Activated CD4-positive, alpha-beta memory T cell treated with anti-CD3 and anti-CD28 coated beads, Interleukin-2, amount 10 ng/mL, durations not matched to agents 7 days and 5 days (primary cell): ENCODE measurements at regions not wholly inside any gene's neighbourhood (a gene's known extent, or its start where the extent isn't known, plus 50 kb on each side); places are given as distances from the start of the nearest gene placed in this dataset.

ENCODE experiments used
- CTCF ChIA-PET: fragments of 350-600 bp; sonication (Branson Sonifier 250); formaldehyde crosslinking; loops from one replicate; lab custom pipeline; 2021; ENCODE audit warnings: antibody characterized with exemption, inconsistent platforms; lab: Charles Lee
- POLR2A ChIA-PET: fragments of 350-600 bp; sonication (Branson Sonifier 250); formaldehyde crosslinking; loops from one replicate; lab custom pipeline; 2021; ENCODE audit warnings: antibody characterized with exemption; lab: Charles Lee
- DNase-seq: peaks from one replicate; pipeline ENCODE4 v3.0.0-alpha.2; 2020
- H3K27ac Mint-ChIP-seq: one replicate; pipeline ENCODE4 v1.8.0; 2021; ENCODE audit warnings: mild to moderate bottlenecking, mixed read lengths
- H3K27me3 Mint-ChIP-seq: one replicate; pipeline ENCODE4 v1.8.0; 2021; ENCODE audit warnings: mixed read lengths
- H3K36me3 Mint-ChIP-seq: one replicate; pipeline ENCODE4 v1.8.0; 2021; ENCODE audit warnings: low read depth, mixed read lengths
- H3K4me1 Mint-ChIP-seq: one replicate; pipeline ENCODE4 v1.8.0; 2021; ENCODE audit warnings: mixed read lengths
- H3K4me3 Mint-ChIP-seq: one replicate; pipeline ENCODE4 v1.8.0; 2021; ENCODE audit warnings: mild to moderate bottlenecking, mixed read lengths
- H3K9me3 Mint-ChIP-seq: one replicate; pipeline ENCODE4 v1.8.0; 2021; ENCODE audit warnings: mixed read lengths

DNA sequence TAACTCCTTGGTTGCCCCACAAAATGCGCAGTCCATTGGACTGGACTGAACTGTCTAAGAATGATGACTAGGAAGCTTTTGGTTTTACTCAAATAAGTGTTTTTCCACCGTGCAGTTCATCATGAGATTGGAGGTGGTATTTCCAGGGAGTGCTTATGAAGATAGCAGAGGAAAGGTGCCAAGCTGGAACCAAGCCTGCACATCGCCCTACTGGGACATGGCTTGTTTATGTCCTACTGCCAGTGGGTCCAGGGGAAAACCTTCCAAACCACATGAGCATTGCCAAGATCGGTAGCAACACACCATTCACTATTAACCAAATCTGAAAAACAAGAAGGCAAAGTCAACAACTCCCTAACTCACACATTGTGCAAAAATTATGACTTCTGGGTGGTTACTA lies 54.7 kb upstream of the DSCAM start:
- Mint-ChIP-seq H3K4me1 (no peaks in the 10 kb centered on the region), H3K36me3 (no peaks in the 10 kb centered on the region), H3K27me3 (no peaks in the 10 kb centered on the region), H3K9me3 (peaks cover 12% of the 10 kb centered on the region), H3K27ac (no peak overlapping the region), H3K4me3 (no peak overlapping the region)
- CTCF ChIA-PET = no interaction called here
- no peak for DNase-seq
- POLR2A ChIA-PET = no interaction called here

DNA sequence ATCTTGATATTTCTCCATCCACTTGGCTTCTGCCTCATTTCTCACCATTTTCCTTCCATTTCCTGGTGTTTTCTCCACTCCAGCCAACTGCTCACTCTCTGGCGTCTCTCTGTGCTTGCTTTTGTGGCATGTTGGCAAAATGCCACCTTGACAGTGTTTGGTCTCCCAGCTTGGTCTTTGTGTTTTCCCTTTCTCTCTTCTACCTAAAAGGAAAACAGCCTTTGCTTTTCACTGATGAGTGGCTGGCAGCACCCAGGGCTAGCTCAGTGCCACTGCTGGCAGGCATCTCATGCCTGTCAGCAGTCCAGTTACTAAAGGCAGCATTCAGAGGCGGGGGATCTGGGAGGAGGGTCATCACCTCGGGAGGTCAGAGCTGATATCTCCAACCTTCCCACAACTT lies 55.3 kb upstream of the DSCAM start:
- Mint-ChIP-seq H3K27me3 (no peaks in the 10 kb centered on the region), H3K4me3 (no peak overlapping the region), H3K4me1 (no peaks in the 10 kb centered on the region), H3K9me3 (peaks cover 9% of the 10 kb centered on the region), H3K27ac (no peak overlapping the region), H3K36me3 (no peaks in the 10 kb centered on the region)
- CTCF ChIA-PET = no interaction called here
- DNase-seq = no peak
- POLR2A ChIA-PET = no interaction called here

DNA sequence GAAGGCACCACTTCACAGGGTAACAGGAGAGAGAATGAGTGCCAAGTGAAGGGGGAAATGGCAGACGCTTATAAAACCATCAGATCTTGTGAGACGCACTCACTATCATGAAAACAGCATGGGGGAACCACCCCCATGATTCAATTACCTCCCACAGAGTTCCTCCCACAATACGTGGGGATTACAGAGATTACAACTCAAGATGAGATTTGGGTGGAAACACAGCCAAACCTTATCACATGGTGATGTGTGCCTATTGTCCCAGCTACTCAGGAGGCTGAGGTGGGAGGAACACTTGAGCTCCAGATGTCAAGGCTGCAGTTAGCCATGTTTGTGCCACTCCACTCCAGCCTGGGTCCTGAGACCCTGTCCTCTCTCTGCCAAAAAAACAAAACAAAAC lies 56.0 kb upstream of the DSCAM start:
- no peak overlapping the region for H3K27ac Mint-ChIP-seq
- H3K36me3 Mint-ChIP-seq = no peaks in the 10 kb centered on the region
- no peaks in the 10 kb centered on the region for H3K27me3 Mint-ChIP-seq
- ChIA-PET CTCF (no interaction called here), POLR2A (no interaction called here)
- H3K4me3 Mint-ChIP-seq = no peak overlapping the region
- DNase-seq = no peak
- peaks cover 8% of the 10 kb centered on the region for H3K9me3 Mint-ChIP-seq
- H3K4me1 Mint-ChIP-seq = no peaks in the 10 kb centered on the region

DNA sequence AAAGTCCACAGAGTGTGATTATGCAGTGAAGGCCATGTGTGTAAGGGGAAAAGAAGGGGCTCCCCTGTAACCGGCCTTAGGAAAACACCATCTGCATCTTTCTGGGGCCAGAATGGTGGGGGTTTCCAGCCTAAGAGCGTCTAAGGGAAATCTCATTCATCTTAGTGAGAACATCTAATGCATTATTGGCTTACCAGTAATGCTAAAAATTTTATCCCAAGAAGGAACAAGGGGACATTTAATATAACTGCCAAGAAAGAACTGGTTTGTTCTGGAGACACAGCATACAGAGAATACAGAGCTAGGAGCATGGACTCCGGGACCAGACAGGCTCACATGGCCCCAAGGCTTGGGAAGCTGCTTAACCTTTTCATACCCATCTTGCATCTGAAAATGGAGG lies 58.3 kb upstream of the DSCAM start:
- DNase-seq = no peak
- no peaks in the 10 kb centered on the region for H3K36me3 Mint-ChIP-seq
- CTCF ChIA-PET = no interaction called here
- H3K27ac Mint-ChIP-seq = no peak overlapping the region
- peaks cover 2% of the 10 kb centered on the region for H3K9me3 Mint-ChIP-seq
- no peaks in the 10 kb centered on the region for H3K4me1 Mint-ChIP-seq
- H3K27me3 Mint-ChIP-seq = no peaks in the 10 kb centered on the region
- POLR2A ChIA-PET = no interaction called here
- no peak overlapping the region for H3K4me3 Mint-ChIP-seq

DNA sequence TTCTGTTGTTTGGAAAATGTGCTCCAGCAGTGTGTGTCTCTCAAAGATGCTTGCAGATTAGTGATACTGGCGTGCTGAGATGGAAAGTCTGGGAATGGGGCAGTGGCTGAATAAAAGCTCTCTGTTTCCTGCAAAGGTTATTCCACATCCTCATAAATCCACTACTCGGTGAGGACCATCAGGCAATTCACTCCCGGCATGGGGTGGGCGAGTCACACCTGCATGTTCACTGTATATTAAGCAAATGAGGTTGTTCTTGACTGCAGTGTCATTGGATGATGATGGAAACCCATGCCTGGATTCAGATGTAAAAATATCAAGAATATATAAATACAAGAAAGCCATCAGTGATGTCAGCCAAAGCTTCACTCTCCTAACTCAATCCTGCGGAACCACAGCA lies 65.4 kb upstream of the DSCAM start:
- Mint-ChIP-seq H3K27me3 (no peaks in the 10 kb centered on the region), H3K27ac (no peak overlapping the region), H3K9me3 (peaks cover 15% of the 10 kb centered on the region), H3K36me3 (no peaks in the 10 kb centered on the region), H3K4me1 (no peaks in the 10 kb centered on the region), H3K4me3 (no peak overlapping the region)
- ChIA-PET POLR2A (no interaction called here), CTCF (no interaction called here)
- DNase-seq = no peak

DNA sequence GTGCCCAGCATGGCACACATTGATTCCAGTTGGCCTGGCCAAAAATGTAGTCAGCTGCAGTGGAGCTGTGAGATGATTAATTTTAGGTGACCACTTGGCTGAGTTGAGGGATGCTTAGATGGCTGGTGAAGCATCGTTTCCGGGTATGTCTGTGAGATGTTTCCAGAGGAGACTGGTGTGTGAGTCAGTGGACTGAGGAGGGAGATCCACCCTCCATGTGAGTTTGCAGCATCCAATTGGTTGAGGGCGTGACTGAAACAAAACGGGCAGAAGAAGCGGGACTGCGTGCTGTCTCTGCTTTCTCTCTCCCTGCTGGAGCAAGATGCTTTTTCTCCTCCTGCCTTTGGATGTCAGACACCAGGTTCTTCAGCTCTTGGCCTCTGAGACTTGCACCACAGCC lies 68.2 kb upstream of the DSCAM start:
- Mint-ChIP-seq H3K27me3 (no peaks in the 10 kb centered on the region), H3K36me3 (no peaks in the 10 kb centered on the region), H3K27ac (no peak overlapping the region), H3K4me1 (no peaks in the 10 kb centered on the region), H3K9me3 (peaks cover 18% of the 10 kb centered on the region), H3K4me3 (no peak overlapping the region)
- DNase-seq = no peak
- ChIA-PET POLR2A (no interaction called here), CTCF (no interaction called here)

DNA sequence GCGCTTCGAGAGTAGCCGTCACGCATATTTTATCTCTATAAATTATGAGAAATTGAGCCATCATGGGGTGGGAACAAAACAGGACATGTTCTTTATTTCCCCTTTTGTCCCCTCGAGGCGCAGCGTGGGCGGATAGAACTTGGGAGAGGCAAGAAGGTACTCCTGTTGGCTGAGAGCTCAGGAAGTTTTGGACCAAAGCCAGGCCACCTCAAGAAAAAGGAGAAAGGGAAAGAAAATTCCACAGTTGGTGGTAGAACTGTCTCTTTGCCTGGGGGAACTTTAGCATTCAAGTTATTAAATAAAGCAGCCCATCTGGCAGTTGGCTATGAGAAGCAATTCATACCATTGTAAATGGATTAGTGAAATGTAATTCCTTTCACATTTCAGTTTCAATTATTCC lies 76.4 kb upstream of the DSCAM start:
- no peaks in the 10 kb centered on the region for H3K4me1 Mint-ChIP-seq
- ChIA-PET CTCF (no interaction called here), POLR2A (no interaction called here)
- H3K27me3 Mint-ChIP-seq = no peaks in the 10 kb centered on the region
- no peak overlapping the region for H3K27ac Mint-ChIP-seq
- no peak for DNase-seq
- no peak overlapping the region for H3K4me3 Mint-ChIP-seq
- peaks cover 14% of the 10 kb centered on the region for H3K9me3 Mint-ChIP-seq
- no peaks in the 10 kb centered on the region for H3K36me3 Mint-ChIP-seq

DNA sequence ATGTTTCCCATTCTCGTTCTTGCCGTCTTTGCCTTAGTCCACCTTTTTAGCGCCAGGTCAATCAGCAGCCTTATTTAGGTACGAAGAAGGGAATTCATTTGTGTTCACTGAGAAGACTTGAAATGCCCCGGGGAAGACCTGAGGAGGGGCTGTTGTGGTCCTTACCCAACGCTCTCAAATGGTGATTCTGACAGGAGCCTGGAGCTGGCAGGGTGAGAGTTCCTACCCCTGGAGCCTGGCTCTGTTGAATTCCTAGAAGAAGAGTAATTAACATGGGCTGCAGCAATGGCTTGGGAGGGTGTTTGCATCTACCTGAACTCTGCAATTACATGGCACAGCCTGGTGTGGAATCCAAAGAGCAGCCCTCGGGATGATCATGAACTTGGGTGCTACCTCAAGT lies 76.9 kb upstream of the DSCAM start:
- Mint-ChIP-seq H3K36me3 (no peaks in the 10 kb centered on the region), H3K27me3 (no peaks in the 10 kb centered on the region), H3K4me1 (no peaks in the 10 kb centered on the region), H3K4me3 (no peak overlapping the region), H3K27ac (no peak overlapping the region), H3K9me3 (peaks cover 17% of the 10 kb centered on the region)
- DNase-seq = no peak
- POLR2A ChIA-PET = no interaction called here
- CTCF ChIA-PET = no interaction called here

DNA sequence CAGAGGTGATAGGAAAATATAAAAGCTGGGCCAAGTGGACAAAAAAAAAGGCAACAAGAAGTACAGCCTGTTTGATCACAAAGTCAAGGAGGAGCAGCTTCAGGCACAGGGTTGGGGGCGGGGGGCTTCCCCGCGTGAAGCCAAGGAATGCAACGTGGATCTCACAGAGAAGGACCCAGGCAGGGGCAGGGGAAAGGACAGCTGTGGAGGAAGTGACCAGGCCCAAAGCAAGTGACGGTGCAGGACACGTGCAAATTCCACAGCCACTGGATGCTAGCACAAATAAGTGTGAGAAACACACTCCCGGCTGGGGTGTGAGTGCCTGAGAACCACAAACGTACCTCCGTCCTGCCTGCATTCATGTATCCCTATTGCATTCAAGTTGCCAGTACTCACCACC lies 77.7 kb upstream of the DSCAM start:
- ChIA-PET POLR2A (no interaction called here), CTCF (no interaction called here)
- Mint-ChIP-seq H3K27ac (no peak overlapping the region), H3K4me1 (no peaks in the 10 kb centered on the region), H3K9me3 (peaks cover 18% of the 10 kb centered on the region), H3K4me3 (no peak overlapping the region), H3K36me3 (no peaks in the 10 kb centered on the region), H3K27me3 (no peaks in the 10 kb centered on the region)
- no peak for DNase-seq

DNA sequence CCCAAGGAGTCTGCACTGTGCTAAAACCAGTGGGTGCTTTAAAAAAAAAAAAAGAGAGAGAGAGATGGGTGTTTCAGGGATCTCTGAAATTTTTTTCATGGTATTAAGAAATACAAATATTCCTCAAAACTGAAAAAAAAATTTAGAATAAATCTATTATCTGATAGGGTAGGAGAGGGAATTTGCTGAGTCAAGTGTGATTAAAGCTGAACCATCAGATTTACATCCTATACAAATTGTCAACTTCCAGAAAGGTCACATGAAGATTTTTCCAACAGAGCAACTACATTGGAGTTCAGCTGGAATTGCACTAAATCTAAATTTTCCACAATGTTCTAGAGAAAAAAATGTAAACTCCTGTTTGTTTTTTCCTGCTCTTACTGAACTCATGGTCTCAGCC lies 79.3 kb upstream of the DSCAM start:
- CTCF ChIA-PET = no interaction called here
- POLR2A ChIA-PET = no interaction called here

DNA sequence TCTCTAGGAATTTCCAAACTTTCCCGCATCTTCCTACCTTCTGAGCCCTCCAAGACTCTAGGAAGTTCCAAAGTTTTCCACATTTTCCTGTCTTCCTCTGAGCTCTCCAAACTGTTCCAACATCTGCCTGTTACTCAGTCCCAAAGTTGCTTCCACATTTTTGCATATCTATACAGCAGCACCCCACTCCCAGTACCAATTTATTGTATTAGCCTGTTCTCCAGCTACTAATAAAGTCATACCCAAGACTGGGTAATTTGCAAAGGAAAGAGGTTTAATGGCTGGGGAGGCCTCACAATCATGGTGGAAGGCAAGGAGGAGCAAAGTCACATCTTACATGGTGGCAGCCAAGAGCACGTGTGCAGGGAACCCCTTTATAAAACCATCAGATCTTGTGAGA lies 82.9 kb upstream of the DSCAM start:
- no peak overlapping the region for H3K4me3 Mint-ChIP-seq
- peaks cover 34% of the 10 kb centered on the region for H3K9me3 Mint-ChIP-seq
- ChIA-PET CTCF (no interaction called here), POLR2A (no interaction called here)
- DNase-seq = no peak
- no peaks in the 10 kb centered on the region for H3K4me1 Mint-ChIP-seq
- no peaks in the 10 kb centered on the region for H3K36me3 Mint-ChIP-seq
- no peaks in the 10 kb centered on the region for H3K27me3 Mint-ChIP-seq
- H3K27ac Mint-ChIP-seq = no peak overlapping the region

More for the DNA sequence above, 79.3 kb upstream of the DSCAM start:
- Mint-ChIP-seq H3K27ac (no peak overlapping the region), H3K27me3 (no peaks in the 10 kb centered on the region), H3K4me3 (no peak overlapping the region), H3K9me3 (peaks cover 20% of the 10 kb centered on the region), H3K4me1 (no peaks in the 10 kb centered on the region), H3K36me3 (no peaks in the 10 kb centered on the region)
- DNase-seq = no peak

DNA sequence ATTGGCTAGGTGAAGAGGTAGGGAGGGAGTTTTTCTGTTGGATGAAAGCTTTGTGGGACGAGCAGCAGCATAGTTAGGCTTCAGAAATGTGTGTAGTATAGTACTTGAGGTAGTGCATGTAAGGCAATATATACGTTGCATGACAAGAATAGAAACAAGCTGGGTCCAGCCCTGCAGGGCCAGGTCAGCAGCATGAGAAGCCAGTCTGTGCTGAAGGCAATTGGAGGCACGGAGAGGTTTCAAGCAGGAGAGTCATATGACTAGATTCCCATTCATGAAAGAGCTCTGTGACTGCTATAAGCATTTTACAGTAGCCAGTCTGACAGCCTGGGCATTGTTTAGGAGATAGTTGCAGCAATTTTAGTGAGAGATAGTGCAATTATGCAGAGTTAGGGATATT lies 84.2 kb upstream of the DSCAM start:
- Mint-ChIP-seq H3K27me3 (no peaks in the 10 kb centered on the region), H3K27ac (no peak overlapping the region), H3K4me3 (no peak overlapping the region)

DNA sequence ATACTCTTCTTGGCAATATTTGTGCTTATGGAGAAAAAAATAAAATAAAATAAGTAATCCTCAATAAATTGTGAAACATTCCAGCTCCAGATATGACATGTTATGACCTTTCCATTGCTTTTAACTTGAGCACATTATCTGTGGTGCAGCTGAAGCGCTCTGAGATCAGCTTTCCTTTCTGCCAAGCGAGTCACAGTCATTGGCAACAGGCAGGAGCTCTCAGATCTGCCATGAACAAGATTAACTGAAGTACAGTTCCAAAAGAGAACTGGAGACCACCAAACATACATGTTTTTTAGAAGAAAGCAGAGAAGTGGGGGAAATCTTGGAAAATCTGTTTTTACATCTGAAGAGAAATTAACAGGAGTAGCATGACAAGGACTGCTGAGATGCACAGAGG lies 89.2 kb upstream of the DSCAM start:
- Mint-ChIP-seq H3K4me3 (no peak overlapping the region), H3K9me3 (peaks cover 19% of the 10 kb centered on the region), H3K4me1 (no peaks in the 10 kb centered on the region), H3K27ac (no peak overlapping the region), H3K36me3 (no peaks in the 10 kb centered on the region), H3K27me3 (no peaks in the 10 kb centered on the region)
- POLR2A ChIA-PET = no interaction called here
- CTCF ChIA-PET = no interaction called here
- no peak for DNase-seq

More for the DNA sequence above, 84.2 kb upstream of the DSCAM start:
- H3K9me3 Mint-ChIP-seq = peaks cover 32% of the 10 kb centered on the region
- no peaks in the 10 kb centered on the region for H3K4me1 Mint-ChIP-seq
- POLR2A ChIA-PET = no interaction called here
- DNase-seq = no peak
- CTCF ChIA-PET = no interaction called here
- no peaks in the 10 kb centered on the region for H3K36me3 Mint-ChIP-seq

DNA sequence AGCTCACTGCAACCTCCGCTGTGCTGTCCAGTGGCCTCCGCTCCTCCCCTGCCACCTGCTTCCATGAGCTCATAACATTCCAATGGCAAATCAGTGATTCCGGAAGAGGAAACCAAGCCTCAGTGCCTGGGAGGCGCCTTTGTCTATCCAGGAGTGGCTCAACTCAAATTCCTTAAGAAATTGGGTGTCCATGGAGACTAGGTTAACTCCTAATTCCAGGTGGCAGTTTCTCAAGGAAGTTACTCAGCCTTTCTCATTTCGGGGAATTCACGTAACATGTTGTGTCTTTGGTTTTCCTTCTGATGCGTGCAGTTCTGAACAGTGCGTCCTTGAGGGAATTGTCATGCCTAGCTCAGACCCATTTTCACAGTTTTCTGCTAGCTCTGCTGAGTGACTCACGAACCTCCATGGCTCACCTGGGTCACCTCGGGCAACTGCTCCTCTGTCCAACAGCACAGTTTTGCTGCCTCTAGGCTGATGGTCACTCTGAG lies 89.9 kb upstream of the DSCAM start:
- Mint-ChIP-seq H3K4me1 (no peaks in the 10 kb centered on the region), H3K27me3 (no peaks in the 10 kb centered on the region), H3K4me3 (no peak overlapping the region), H3K9me3 (peaks cover 19% of the 10 kb centered on the region), H3K27ac (no peak overlapping the region), H3K36me3 (no peaks in the 10 kb centered on the region)
- ChIA-PET POLR2A (no interaction called here), CTCF (no interaction called here)
- DNase-seq = no peak

DNA sequence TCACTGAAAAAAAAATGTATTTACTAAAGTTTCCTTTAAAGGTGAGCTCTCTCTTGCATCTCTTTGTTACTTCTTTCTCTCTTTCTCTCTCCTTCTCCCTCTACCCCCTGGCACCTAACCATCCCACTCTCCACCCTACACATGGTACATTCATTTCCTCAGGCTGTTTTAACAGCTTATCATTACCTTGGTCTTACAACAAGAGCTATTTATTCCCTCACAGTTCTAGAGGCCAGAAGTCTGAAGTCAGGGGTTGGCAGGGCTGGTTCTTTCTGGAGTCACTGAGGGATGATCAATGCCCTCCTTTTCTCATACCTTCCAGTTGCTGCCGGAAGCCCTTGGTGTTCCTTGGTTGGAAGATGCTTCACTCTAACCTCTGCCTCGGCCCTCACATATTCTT lies 91.1 kb upstream of the DSCAM start:
- Mint-ChIP-seq H3K36me3 (no peaks in the 10 kb centered on the region), H3K27me3 (no peaks in the 10 kb centered on the region), H3K27ac (no peak overlapping the region), H3K4me3 (no peak overlapping the region), H3K9me3 (peaks cover 13% of the 10 kb centered on the region), H3K4me1 (no peaks in the 10 kb centered on the region)
- ChIA-PET CTCF (no interaction called here), POLR2A (interaction anchor here (0.6 kb wide), 1 partner anchor 31 kb away, joined by 5 read pairs; no protein-coding TSS in a partner anchor)
- no peak for DNase-seq
